ENCODE measurements at regions not wholly inside any gene's neighbourhood (a gene's known extent, or its start where the extent isn't known, plus 50 kb on each side); places are given as distances from the start of the nearest gene placed in this dataset.

DNA sequence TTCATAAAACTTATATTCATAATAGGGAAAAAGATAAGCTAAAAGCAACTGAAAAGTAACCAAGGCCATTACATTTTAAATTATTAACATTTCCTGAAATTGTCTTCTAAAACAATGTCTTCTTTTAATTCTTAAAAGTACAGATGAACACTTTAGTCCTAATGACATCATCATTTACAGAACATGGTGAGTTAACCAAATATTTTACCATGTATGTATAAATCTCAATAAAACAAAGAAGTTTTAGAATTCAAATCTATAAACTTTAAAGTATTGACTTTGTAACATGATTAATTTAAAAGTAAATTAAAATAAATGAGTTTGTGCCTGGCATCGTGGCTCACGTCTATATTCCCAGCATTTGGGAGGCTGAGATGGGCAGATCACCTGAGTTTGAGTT, 125.9 kb upstream of the PRSS16 start:
- ATAC-seq: no peak
- DNase-seq (ENCODE audit: low read depth in 1 of 2, low spot score in 1 of 2): no peak
- ChIA-PET POLR2A (no interaction called here), CTCF (no interaction called here)
- Histone ChIP-seq H3K4me3 (no peak overlapping the region), H3K4me2 (no peak overlapping the region), H3K9me3 (no peaks in the 10 kb centered on the region), H3K27ac (no peak overlapping the region), H3K4me1 (0 out of 3 replicates have a peak, but pooled peaks cover 3% of the 10 kb centered on the region)
- no peak for FAIRE-seq
- WGBS (ENCODE audit: missing lambda C conversion rate): 86% methylated on average over 2 of the region's 2 CpGs
- no peak for TF ChIP-seq POLR2A (IDR thresholded peaks at IDR 0.05; ENCODE audit: low read length)
- TF ChIP-seq, protein P1, sequence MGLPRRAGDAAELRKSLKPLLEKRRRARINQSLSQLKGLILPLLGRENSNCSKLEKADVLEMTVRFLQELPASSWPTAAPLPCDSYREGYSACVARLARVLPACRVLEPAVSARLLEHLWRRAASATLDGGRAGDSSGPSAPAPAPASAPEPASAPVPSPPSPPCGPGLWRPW (IDR thresholded peaks at IDR 0.05): no peak
- TF ChIP-seq, protein P2, sequence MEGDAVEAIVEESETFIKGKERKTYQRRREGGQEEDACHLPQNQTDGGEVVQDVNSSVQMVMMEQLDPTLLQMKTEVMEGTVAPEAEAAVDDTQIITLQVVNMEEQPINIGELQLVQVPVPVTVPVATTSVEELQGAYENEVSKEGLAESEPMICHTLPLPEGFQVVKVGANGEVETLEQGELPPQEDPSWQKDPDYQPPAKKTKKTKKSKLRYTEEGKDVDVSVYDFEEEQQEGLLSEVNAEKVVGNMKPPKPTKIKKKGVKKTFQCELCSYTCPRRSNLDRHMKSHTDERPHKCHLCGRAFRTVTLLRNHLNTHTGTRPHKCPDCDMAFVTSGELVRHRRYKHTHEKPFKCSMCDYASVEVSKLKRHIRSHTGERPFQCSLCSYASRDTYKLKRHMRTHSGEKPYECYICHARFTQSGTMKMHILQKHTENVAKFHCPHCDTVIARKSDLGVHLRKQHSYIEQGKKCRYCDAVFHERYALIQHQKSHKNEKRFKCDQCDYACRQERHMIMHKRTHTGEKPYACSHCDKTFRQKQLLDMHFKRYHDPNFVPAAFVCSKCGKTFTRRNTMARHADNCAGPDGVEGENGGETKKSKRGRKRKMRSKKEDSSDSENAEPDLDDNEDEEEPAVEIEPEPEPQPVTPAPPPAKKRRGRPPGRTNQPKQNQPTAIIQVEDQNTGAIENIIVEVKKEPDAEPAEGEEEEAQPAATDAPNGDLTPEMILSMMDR (IDR thresholded peaks at IDR 0.05): no peak
- TF ChIP-seq, protein P3, sequence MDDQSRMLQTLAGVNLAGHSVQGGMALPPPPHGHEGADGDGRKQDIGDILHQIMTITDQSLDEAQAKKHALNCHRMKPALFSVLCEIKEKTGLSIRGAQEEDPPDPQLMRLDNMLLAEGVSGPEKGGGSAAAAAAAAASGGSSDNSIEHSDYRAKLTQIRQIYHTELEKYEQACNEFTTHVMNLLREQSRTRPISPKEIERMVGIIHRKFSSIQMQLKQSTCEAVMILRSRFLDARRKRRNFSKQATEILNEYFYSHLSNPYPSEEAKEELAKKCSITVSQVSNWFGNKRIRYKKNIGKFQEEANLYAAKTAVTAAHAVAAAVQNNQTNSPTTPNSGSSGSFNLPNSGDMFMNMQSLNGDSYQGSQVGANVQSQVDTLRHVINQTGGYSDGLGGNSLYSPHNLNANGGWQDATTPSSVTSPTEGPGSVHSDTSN (IDR thresholded peaks at IDR 0.05): no peak

DNA sequence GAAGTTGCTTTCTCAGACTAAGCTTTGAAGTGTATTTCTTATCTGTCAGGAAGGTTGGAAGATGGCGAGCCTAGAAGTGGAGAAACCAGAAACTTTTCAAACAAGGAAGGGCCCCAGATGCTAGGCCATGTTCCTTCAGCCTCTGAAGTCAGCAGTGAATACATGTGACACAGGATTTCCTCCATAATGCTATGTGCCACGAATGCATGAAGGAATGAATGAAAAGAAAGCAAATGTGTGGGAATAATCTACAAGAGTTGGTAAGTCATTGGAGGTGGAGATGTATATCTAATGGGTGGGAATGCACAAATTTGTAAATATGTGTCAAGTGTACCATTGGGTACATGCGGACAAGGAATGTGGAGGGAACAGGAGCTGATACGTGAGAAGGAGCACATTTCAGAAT, 123.2 kb upstream of the PRSS16 start:
- no peak overlapping the region for H3K4me3 ChIP-seq
- H3K4me1 ChIP-seq: peaks cover 19% of the 10 kb centered on the region; the same call in 2 of the 3 replicates
- H3K9me3 ChIP-seq: no peaks in the 10 kb centered on the region
- 76% methylated on average over 4 of the region's 4 CpGs for WGBS (ENCODE audit: missing lambda C conversion rate)
- no peak for FAIRE-seq
- no peak for TF ChIP-seq CHD4 (IDR thresholded peaks at IDR 0.05; ENCODE audit: borderline replicate concordance)
- TF ChIP-seq SREBF2 (IDR thresholded peaks at IDR 0.05): no peak
- TF ChIP-seq, protein P3 (IDR thresholded peaks at IDR 0.05): no peak
- no peak for TF ChIP-seq TP53 (CRISPR knock-in tag; IDR thresholded peaks at IDR 0.05)
- TF ChIP-seq ZNF302 (CRISPR knock-in tag; IDR thresholded peaks at IDR 0.05): no peak
- TF ChIP-seq, protein P2 (IDR thresholded peaks at IDR 0.05): no peak
- no peak for TF ChIP-seq EHMT2 (IDR thresholded peaks at IDR 0.05; ENCODE audit: low read depth)
- TF ChIP-seq NFE2L2 (conservative IDR thresholded peaks at IDR 0.05; ENCODE audit: low read length): no peak
- no peak for TF ChIP-seq TFCP2L1 (CRISPR knock-in tag; IDR thresholded peaks at IDR 0.05)
- TF ChIP-seq POLR2AphosphoS2 (conservative IDR thresholded peaks at IDR 0.05; ENCODE audit: low read length): no peak
- no peak for TF ChIP-seq JUNB (IDR thresholded peaks at IDR 0.05)
- TF ChIP-seq CHD2 (IDR thresholded peaks at IDR 0.05; ENCODE audit: low read length, partially characterized antibody): no peak
- no peak overlapping the region for H3K27ac ChIP-seq
- no peak for ATAC-seq
- no peak for DNase-seq (ENCODE audit: low read depth in 1 of 2, low spot score in 1 of 2)
- POLR2A ChIA-PET: interaction anchor here (0.6 kb wide), 1 partner anchor 24 kb away, joined by 12 read pairs; no protein-coding TSS in a partner anchor
- H3K4me2 ChIP-seq: no peak overlapping the region
- CTCF ChIA-PET: interaction anchor here (0.6 to 1.0 kb wide), 4 partner anchors 29 to 1031 kb away, joined by 3 to 4 read pairs (median 3); no protein-coding TSS in a partner anchor

DNA sequence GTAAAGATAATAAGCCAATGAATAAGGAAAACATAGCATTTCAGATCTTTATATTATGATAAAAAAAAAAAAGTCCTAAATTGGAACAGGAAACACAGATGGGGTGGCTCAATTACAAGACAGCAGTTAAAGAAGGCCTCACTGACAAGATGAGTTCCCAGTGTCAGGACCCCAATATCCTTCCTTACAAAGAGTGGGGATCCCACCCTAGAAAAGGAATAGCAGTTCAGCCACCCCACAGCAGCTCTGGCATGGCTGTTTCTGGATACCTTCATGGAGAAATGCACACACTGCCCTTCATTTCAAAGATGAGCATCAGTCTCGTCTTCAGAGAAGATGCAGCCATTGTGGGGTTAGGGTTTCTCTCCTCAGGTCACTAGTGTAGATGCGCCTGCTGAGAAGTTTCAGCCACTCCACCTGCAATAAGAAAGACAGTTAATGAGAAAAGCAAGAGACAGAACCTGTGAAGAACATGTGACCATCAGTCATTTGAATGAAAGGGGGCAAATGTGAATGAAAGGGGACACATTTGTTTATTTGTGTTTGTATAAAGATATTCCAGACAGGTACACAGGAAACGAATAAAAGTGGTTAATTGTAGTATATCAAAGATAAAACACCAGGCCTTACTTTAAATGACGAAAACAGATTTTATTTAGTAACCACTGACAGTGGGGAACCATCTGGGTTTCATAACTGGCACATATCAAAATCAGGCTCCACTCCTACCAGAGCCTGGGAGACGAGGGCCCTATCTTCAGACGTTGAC, 121.3 kb upstream of the PRSS16 start:
- Histone ChIP-seq H3K27ac (peak overlapping the region; percentile 70 to 91), H3K4me1 (peaks cover 34% of the 10 kb centered on the region; the same call in 2 of the 3 replicates), H3K4me2 (peak overlapping the region; percentile 79), H3K9me3 (no peaks in the 10 kb centered on the region), H3K4me3 (peak overlapping the region; percentile 41; the same call in 1 of the 3 replicates)
- ATAC-seq (peak in 1 of 2 experiments; percentile 7; a peak in 1 of 6 replicates), DNase-seq (ENCODE audit: low read depth in 1 of 2, low spot score in 1 of 2) (no peak), FAIRE-seq (no peak)
- CTCF ChIA-PET: interaction anchor here (1.1 to 1.5 kb wide), 7 partner anchors 12 to 524 kb away, joined by 3 to 6 read pairs (median 4); a partner anchor contains a TSS
- POLR2A ChIA-PET: interaction anchor here (1.1 to 1.6 kb wide), 2 partner anchors 11 to 21 kb away, joined by 3 to 25 read pairs; a partner anchor contains a TSS
- WGBS (ENCODE audit: missing lambda C conversion rate): 81% methylated on average over 6 of the region's 6 CpGs
- TF ChIP-seq ZNF302 (CRISPR knock-in tag; IDR thresholded peaks at IDR 0.05) (no peak), RCOR1 (IDR thresholded peaks at IDR 0.05; ENCODE audit: low read depth, low read length) (no peak), NFE2L2 (conservative IDR thresholded peaks at IDR 0.05; ENCODE audit: low read length) (no peak), HOXB5 (CRISPR knock-in tag; IDR thresholded peaks at IDR 0.05) (no peak), TP53 (CRISPR knock-in tag; IDR thresholded peaks at IDR 0.05) (no peak), FOSL2 (IDR thresholded peaks at IDR 0.05) (no peak), FOSL2 (CRISPR knock-in tag; IDR thresholded peaks at IDR 0.05) (no peak), GATA3 (IDR thresholded peaks at IDR 0.05; ENCODE audit: borderline replicate concordance) (no peak), FOSB (CRISPR knock-in tag; IDR thresholded peaks at IDR 0.05) (no peak), RNF2 (IDR thresholded peaks at IDR 0.05; ENCODE audit: borderline replicate concordance, low read depth) (no peak), EHF (CRISPR knock-in tag; IDR thresholded peaks at IDR 0.05) (no peak), MAZ (IDR thresholded peaks at IDR 0.05; ENCODE audit: borderline replicate concordance, low read depth, low read length) (no peak), EP300 (IDR thresholded peaks at IDR 0.05) (no peak), CEBPB (IDR thresholded peaks at IDR 0.05) (no peak), FOXS1 (CRISPR knock-in tag; IDR thresholded peaks at IDR 0.05) (no peak), HOXA7 (CRISPR knock-in tag; IDR thresholded peaks at IDR 0.05) (no peak), TFCP2L1 (CRISPR knock-in tag; IDR thresholded peaks at IDR 0.05) (no peak)
- TF ChIP-seq, protein P1 (IDR thresholded peaks at IDR 0.05): no peak

Measured in A549 (cell line).